GM12878 (cell line): ENCODE measurements at regions not wholly inside any gene's neighbourhood (a gene's known extent, or its start where the extent isn't known, plus 50 kb on each side); places are given as distances from the start of the nearest gene placed in this dataset.

Experiments
- ATAC-seq: fragments of 200-7000 bp; cut with Tn5 transposase; 3 replicates; pipeline ENCODE4 v1.9.1; 2020; ENCODE audit warnings: mild to moderate bottlenecking, moderate library complexity
- BruUV-seq: library from RNA; stranded (reverse); fragments of 400-500 nt; replicated peaks from 2 replicates; lab custom pipeline; 2021; lab: Mats Ljungman, UMichigan
- CTCF ChIA-PET: fragments of 300-600 bp; sonication (Branson Sonifier 250); formaldehyde crosslinking; extraction: SDS; loops from one replicate; lab custom pipeline; 2021; ENCODE audit warnings: inconsistent platforms; lab: Yijun Ruan, JAX
- POLR2A ChIA-PET: fragments of 350-600 bp; formaldehyde crosslinking; extraction: SDS; loops from one replicate; lab custom pipeline; 2021; ENCODE audit warnings: inconsistent platforms; lab: Charles Lee
- RAD21 ChIA-PET: fragments of 300-600 bp; sonication (Branson Sonifier 250); formaldehyde crosslinking; loops from one replicate; lab custom pipeline; 2023; ENCODE audit warnings: antibody characterized with exemption; ENCODE audit not compliant: unreplicated experiment; lab: Charles Lee
- SMC1A ChIA-PET: fragments of 300-600 bp; sonication (Branson Sonifier 250); formaldehyde crosslinking; loops from one replicate; lab custom pipeline; 2023; ENCODE audit not compliant: unreplicated experiment, uncharacterized antibody; lab: Charles Lee
- DNase-seq: peaks from one replicate; pipeline ENCODE4 v3.0.0-alpha.2; 2011; ENCODE audit warnings: low read depth, low spot score
- FAIRE-seq: peaks from 3 replicates; lab custom pipeline; 2011; peaks lifted over from hg19 to GRCh38; lab: Jason Lieb, UNC
- H2AFZ ChIP-seq: 2 replicates; pipeline ENCODE4 v1.6.0; 2011; ENCODE audit warnings: low read depth, low read length, control low read depth; ENCODE audit not compliant: control insufficient read depth
- H3K27ac ChIP-seq: 2 replicates; pipeline ENCODE4 v1.5.1; 2011; ENCODE audit warnings: control low read depth; ENCODE audit not compliant: control insufficient read depth, insufficient read depth
- H3K27me3 ChIP-seq, 2 experiments: replicated peaks in 1 of 2; 2 replicates each; pipeline versions ENCODE4 v1.6.0 to v1.6.1; 2011; ENCODE audit warnings: low read length in 1 of 2; ENCODE audit not compliant: control insufficient read depth in 2 of 2, insufficient read depth in 2 of 2
- H3K36me3 ChIP-seq, 2 experiments: 2 replicates each; pipeline ENCODE4 v1.5.1; 2011; ENCODE audit warnings: low read length in 1 of 2; ENCODE audit not compliant: control insufficient read depth in 2 of 2, insufficient read depth in 2 of 2
- H3K4me1 ChIP-seq: 2 replicates; pipeline ENCODE4 v1.6.1; 2011; ENCODE audit warnings: mild to moderate bottlenecking, low read length, moderate library complexity, mixed read lengths; ENCODE audit not compliant: control insufficient read depth, insufficient read depth
- H3K4me2 ChIP-seq: 2 replicates; pipeline ENCODE4 v1.6.0; 2011; ENCODE audit warnings: control low read depth; ENCODE audit not compliant: control insufficient read depth, insufficient read depth
- H3K4me3 ChIP-seq: fragments of 200-600 bp; sonication (generic); 2 replicates; pipeline ENCODE4 v1.5.1; 2016
- H3K79me2 ChIP-seq: 2 replicates; pipeline ENCODE4 v1.6.0; 2011; ENCODE audit warnings: low read length; ENCODE audit not compliant: control insufficient read depth, insufficient read depth
- H3K9ac ChIP-seq: 2 replicates; pipeline ENCODE4 v1.8.0; 2011; ENCODE audit warnings: low read length, control low read depth, mixed read lengths; ENCODE audit not compliant: control insufficient read depth, insufficient read depth
- H3K9me3 ChIP-seq: replicated peaks from 3 replicates; pipeline ENCODE4 v1.5.1; 2011; ENCODE audit warnings: mild to moderate bottlenecking, low read length; ENCODE audit not compliant: control insufficient read depth, insufficient read depth
- H4K20me1 ChIP-seq: 2 replicates; pipeline ENCODE4 v1.6.0; 2011; ENCODE audit not compliant: control insufficient read depth, insufficient read depth
- ATF2 ChIP-seq: IDR thresholded peaks from 2 replicates; pipeline ENCODE4 v1.6.1; 2012; ENCODE audit warnings: low read length, inconsistent platforms
- BCL11A ChIP-seq: IDR thresholded peaks from 2 replicates; pipeline ENCODE4 v1.6.1; 2011; ENCODE audit warnings: low read depth, low read length
- CHD2 ChIP-seq: IDR thresholded peaks from 2 replicates; pipeline ENCODE4 v1.6.1; 2011; ENCODE audit warnings: low read depth, low read length, improper control_type of control experiment, borderline replicate concordance
- DPF2 ChIP-seq: fragments of 450-650 bp; IDR thresholded peaks from 2 replicates; pipeline ENCODE4 v1.6.1; 2017; ENCODE audit warnings: mild to moderate bottlenecking
- EGR1 ChIP-seq, 2 experiments: IDR thresholded peaks; 1 replicate in 1 of 2; 2 replicates in 1 of 2; pipeline ENCODE4 v1.6.1; 2011 to 2012; ENCODE audit warnings: low read depth in 2 of 2, low read length in 2 of 2, borderline replicate concordance in 1 of 2, mild to moderate bottlenecking in 1 of 2, moderate library complexity in 1 of 2
- HDAC6 ChIP-seq: fragments of 200-600 bp; sonication (generic); IDR thresholded peaks from one replicate; pipeline ENCODE4 v1.8.0; 2017; ENCODE audit warnings: antibody characterized with exemption; ENCODE audit not compliant: unreplicated experiment
- HDGF ChIP-seq: fragments of 450-650 bp; IDR thresholded peaks from 2 replicates; pipeline ENCODE4 v1.6.1; 2016; ENCODE audit warnings: antibody characterized with exemption
- MXI1 ChIP-seq: fragments of 150-350 bp; IDR thresholded peaks from 2 replicates; pipeline ENCODE4 v1.6.1; 2011; ENCODE audit warnings: low read depth, mild to moderate bottlenecking, inconsistent platforms, low read length, improper control_type of control experiment
- NR2F1 ChIP-seq: fragments of 450-650 bp; conservative IDR thresholded peaks from 2 replicates; pipeline ENCODE4 v1.6.1; 2017; ENCODE audit warnings: mild to moderate bottlenecking
- NRF1 ChIP-seq: conservative IDR thresholded peaks from 2 replicates; pipeline ENCODE4 v1.6.1; 2011; ENCODE audit warnings: mild to moderate bottlenecking, low read depth, low read length, improper control_type of control experiment
- RBBP5 ChIP-seq: fragments of 200-600 bp; sonication (generic); conservative IDR thresholded peaks from 2 replicates; pipeline ENCODE4 v1.6.1; 2016
- SMAD1 ChIP-seq: fragments of 450-650 bp; IDR thresholded peaks from 2 replicates; pipeline ENCODE4 v1.6.1; 2018; ENCODE audit warnings: mild to moderate bottlenecking, low read depth; ENCODE audit not compliant: partially characterized antibody
- YY1 ChIP-seq: IDR thresholded peaks from 2 replicates; pipeline ENCODE4 v1.6.1; 2011; ENCODE audit warnings: low read depth, mild to moderate bottlenecking, low read length
- WGBS: methylation state at CpG from one replicate; pipeline ENCODE4 v1.1.6; 2016; ENCODE audit warnings: low lambda C conversion rate; ENCODE audit not compliant: insufficient replicate concordance, insufficient coverage; ENCODE audit errors: missing lambda C conversion rate; 5-methylcytosine and 5-hydroxymethylcytosine counted together
- in situ Hi-C: fragments of 300-500 bp; cut with MboI; formaldehyde crosslinking; loops from 9 replicates; pipeline ENCODE4 v1.14.3; 2018; ENCODE audit warnings: mixed read lengths
- intact Hi-C: fragments of 100-400 bp; cut with micrococcal nuclease; formaldehyde crosslinking; loops from one replicate; pipeline ENCODE4 v1.14.2; 2022; ENCODE audit not compliant: unreplicated experiment
- TF ChIP-seq, protein P1 (sequence below): fragments of 450-650 bp; IDR thresholded peaks from 2 replicates; pipeline ENCODE4 v1.6.1; 2017; ENCODE audit warnings: mild to moderate bottlenecking, low read depth, inconsistent platforms; ENCODE audit not compliant: poor library complexity, severe bottlenecking

DNA sequence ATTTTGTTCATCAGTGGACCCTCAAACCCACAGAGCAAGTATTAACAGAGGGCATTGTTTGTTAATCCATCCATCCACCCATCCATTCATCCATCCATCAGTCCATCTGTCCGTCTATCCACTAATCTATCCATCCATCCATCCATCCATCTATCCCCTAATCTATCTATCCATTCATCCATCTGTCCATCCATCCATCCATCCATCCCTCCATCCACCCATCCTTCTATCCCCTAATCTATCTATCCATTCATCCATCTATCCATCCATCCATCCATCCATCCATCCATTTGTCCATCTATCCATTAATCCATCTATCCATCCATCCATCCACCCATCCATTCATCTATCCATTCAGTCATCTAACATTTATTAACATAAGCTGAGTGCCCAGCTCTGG is 307.3 kb downstream of the MIAT start:
- ChIA-PET SMC1A (no interaction called here), RAD21 (no interaction called here), POLR2A (no interaction called here), CTCF (no interaction called here)
- H4K20me1 ChIP-seq = no peaks in the 10 kb centered on the region
- no TSS peak for BruUV-seq
- intact Hi-C loops = no loop called here
- no peak overlapping the region for H3K27ac ChIP-seq
- ATAC-seq (no peak), DNase-seq (no peak), FAIRE-seq (no peak)
- no peak overlapping the region for H3K4me2 ChIP-seq
- no peaks in the 10 kb centered on the region for H3K27me3 ChIP-seq
- TF ChIP-seq, protein P1, sequence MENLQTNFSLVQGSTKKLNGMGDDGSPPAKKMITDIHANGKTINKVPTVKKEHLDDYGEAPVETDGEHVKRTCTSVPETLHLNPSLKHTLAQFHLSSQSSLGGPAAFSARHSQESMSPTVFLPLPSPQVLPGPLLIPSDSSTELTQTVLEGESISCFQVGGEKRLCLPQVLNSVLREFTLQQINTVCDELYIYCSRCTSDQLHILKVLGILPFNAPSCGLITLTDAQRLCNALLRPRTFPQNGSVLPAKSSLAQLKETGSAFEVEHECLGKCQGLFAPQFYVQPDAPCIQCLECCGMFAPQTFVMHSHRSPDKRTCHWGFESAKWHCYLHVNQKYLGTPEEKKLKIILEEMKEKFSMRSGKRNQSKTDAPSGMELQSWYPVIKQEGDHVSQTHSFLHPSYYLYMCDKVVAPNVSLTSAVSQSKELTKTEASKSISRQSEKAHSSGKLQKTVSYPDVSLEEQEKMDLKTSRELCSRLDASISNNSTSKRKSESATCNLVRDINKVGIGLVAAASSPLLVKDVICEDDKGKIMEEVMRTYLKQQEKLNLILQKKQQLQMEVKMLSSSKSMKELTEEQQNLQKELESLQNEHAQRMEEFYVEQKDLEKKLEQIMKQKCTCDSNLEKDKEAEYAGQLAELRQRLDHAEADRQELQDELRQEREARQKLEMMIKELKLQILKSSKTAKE = no peak
- no peak for TF ChIP-seq CHD2
- no peak for TF ChIP-seq NRF1
- no peak for TF ChIP-seq YY1
- TF ChIP-seq EGR1 (IDR thresholded peaks at IDR 0.05; ENCODE audit: borderline replicate concordance in 1 of 2, low read depth in 2 of 2, low read length in 2 of 2) = no peak
- no peak for TF ChIP-seq RBBP5
- H3K36me3 ChIP-seq = no peaks in the 10 kb centered on the region
- WGBS = 6% methylated on average over 1 of the region's 1 CpG
- H3K9ac ChIP-seq = no peak overlapping the region
- no peaks in the 10 kb centered on the region for H3K79me2 ChIP-seq
- H3K9me3 ChIP-seq = no peaks in the 10 kb centered on the region
- H3K4me3 ChIP-seq = no peak overlapping the region
- H2AFZ ChIP-seq = no peak overlapping the region
- in situ Hi-C loops = no loop called here
- no peaks in the 10 kb centered on the region for H3K4me1 ChIP-seq

DNA sequence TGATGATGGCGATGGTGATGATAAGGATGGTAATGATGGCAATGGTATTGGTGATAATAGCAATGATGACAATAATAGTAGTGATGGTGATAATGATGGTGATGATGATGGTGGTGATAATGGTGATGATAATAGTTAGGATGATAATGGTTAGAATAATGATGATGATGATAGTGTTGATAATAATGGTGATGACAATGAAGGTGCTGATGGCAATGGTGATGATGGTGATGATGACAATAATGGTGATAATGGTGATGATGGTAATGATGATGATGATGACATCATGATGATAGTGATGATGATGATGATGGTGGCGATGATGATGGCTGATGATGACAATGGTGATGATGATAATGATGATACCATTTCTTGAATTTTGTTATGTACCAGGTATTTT is 309.9 kb downstream of the MIAT start:
- in situ Hi-C loops = no loop called here
- no peak overlapping the region for H2AFZ ChIP-seq
- POLR2A ChIA-PET = no interaction called here
- H3K4me1 ChIP-seq = no peaks in the 10 kb centered on the region
- CTCF ChIA-PET = no interaction called here
- intact Hi-C loops = no loop called here
- no peak overlapping the region for H3K4me2 ChIP-seq
- DNase-seq (no peak), ATAC-seq (no peak), FAIRE-seq (peak; percentile 23)
- no peaks in the 10 kb centered on the region for H3K79me2 ChIP-seq
- no peaks in the 10 kb centered on the region for H3K36me3 ChIP-seq
- H3K4me3 ChIP-seq = no peak overlapping the region
- H3K9ac ChIP-seq = no peak overlapping the region
- no peaks in the 10 kb centered on the region for H3K27me3 ChIP-seq
- no peaks in the 10 kb centered on the region for H3K9me3 ChIP-seq
- RAD21 ChIA-PET = no interaction called here
- 23% methylated on average over 2 of the region's 2 CpGs for WGBS
- SMC1A ChIA-PET = no interaction called here
- no peaks in the 10 kb centered on the region for H4K20me1 ChIP-seq
- no TSS peak for BruUV-seq
- no peak overlapping the region for H3K27ac ChIP-seq
- TF ChIP-seq DPF2 (no peak), SMAD1 (no peak), HDAC6 (no peak), HDGF (no peak), BCL11A (no peak), ATF2 (no peak), NR2F1 (no peak), MXI1 (no peak)
